Middle frontal gyrus (tissue), 1 donor: ENCODE measurements at regions not wholly inside any gene's neighbourhood (a gene's known extent, or its start where the extent isn't known, plus 50 kb on each side); places are given as distances from the start of the nearest gene placed in this dataset.
"Not testable (repeated sequence)": the region's sequence is repeated elsewhere in the genome, so short reads cannot be mapped to it uniquely, and the experiment has no call there.

Experiments used
- DNase-seq: peaks from one replicate; pipeline ENCODE4 v3.0.0-alpha.2; 2015; ENCODE audit warnings: low spot score; ENCODE audit errors: extremely low spot score

DNA sequence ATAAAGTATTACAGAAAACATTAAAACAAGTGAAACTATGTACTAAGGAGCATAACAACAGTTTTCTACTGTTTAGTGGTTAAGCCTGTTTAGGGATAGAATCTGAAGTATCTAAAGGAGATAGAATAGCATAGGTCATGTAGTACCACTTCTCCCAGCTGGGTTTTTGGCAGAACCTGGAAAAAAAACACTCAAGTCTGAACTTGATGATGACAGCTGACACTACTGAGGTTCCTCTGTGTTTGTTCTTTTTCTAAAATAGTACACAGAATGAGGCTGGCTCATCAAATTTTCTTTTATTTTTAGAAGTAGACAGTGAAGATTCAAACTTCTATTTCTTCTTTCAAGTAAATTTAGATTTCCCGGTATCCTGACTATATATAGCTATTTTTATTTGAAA lies 203.8 kb upstream of the ACO1 start:
- DNase-seq, result no peak

GRCh38 chr9:32200241-32200640 lies 184.2 kb upstream of the ACO1 start:
- no peak for DNase-seq

GRCh38 chr9:32200896-32201295 lies 183.5 kb upstream of the ACO1 start:
- DNase-seq, result no peak

DNA sequence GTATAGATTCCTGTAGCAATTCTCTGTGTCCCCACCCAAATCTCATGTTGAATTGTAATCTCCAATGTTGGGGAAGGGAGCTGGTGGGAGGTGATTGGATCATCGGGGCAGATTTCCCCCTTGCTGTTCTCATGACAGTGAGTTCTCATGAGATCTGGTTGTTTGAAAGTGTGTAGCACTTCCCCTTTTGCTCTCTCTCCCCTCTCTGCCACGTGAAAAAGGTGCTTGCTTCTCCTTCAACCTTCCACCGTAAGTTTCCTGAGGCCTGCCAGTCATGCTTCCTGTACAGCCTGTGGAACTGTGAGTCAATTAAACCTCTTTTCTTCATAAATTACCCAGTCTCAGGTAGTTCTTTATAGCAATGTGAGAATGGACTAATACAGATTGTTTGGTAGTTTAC lies 175.3 kb upstream of the ACO1 start:
- DNase-seq, result not testable (repeated sequence)

GRCh38 chr9:32218100-32218767 lies 166.2 kb upstream of the ACO1 start:
- no peak for DNase-seq

DNA sequence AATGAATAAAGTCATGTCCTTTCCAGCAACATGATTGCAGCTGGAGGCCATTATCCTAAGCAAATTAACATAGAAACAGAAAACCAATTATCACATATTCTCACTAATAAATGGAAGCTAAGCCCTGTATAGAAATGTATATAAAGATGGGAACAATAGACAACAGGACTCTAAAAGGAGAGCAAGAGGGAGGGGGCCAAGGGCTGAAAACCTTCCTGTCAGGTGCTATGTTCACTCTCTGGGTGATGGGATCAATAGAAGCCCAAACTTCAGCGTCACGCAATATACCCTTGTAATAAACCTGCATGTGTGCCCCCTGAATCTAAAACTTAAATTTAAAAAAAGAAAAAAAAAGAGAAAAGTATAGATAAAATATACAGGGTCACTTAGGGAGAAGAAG lies 163.7 kb upstream of the ACO1 start:
- DNase-seq, result no peak

- no peak for DNase-seq
Measured at GRCh38 chr9:32234451-32234850, 150.0 kb upstream of the ACO1 start.

DNA sequence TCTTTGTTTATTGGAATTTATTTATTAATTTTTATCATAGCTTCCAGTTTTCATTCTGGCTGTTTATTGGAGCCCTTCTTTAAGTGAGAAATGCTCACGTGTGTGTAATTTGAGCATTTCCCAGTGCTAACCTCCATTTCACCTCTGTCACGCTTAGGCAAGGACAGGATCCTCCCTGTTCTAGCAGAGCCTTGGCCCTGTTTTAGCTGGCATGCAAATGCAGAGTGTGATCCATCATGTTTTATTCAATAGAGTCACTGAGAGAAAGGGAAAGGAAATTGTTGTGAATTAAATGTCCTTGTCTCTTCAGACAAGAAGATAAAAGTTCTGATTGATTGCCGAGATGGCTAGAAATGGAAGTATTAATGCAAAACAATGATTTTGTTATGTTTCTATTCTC lies 137.3 kb upstream of the ACO1 start:
- DNase-seq, result no peak

DNA sequence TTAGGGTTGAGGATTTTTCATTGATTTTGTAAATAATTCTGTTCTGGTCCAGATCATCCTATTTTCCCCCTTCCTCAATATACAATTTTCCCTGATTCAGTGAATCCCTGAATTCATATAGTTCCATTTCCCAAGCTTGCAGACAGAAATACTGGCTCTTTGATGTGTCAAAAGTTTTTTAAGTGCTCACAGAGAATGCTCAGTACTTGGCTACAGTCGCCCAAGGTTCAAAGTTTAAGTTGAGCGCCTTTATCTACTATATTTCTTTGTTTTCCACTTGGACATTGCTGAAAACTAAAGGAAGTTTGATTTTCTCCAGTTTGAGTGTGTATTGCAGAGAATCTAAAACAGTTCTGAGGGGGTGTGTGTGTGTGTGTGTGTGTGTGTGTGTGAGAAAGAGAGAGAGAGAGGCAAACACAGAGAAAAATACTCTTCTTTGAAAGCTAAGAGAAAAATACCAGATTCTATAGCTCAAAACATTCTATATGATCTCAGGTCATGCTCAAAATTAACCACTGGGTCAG lies 136.2 kb upstream of the ACO1 start:
- DNase-seq, result no peak

DNA sequence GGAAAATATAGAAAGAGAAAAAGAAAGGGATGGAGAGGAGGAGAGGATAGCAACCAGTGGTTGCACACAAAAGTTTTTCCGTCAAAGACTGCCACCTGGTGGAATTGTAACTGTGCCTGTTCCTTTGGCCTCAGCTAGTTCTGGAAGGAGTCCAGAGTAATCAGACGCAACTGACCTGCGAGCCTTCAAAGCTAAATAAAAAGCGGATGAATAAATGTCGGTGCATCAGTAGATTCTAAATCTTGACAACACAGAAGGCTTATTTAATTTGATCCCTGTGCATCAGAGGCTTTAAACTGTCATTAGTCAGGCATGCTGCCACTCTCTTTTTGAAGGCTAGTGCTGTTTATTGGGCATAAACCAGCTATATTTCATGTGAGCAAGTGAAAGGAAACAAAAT lies 132.9 kb upstream of the ACO1 start:
- DNase-seq, result peak; percentile 60

DNA sequence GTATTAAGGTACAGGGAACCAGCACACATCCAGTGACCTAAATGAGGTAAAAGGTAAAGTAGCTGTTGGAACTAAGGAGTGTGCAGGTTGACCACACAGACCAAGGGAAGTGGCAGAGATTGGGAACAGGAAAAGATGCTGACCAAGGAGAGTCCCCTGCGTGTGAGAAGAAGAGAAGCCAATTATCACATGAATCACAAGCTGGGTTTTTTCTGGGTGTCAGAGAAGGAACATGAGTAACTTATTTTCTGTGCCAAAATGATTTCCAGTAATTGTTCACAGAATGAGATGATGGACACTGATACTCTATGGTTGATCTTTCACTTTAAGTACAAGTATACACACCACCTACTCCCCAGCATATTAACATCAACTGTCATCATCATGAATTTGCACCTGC lies 130.7 kb upstream of the ACO1 start:
- no peak for DNase-seq

GRCh38 chr9:32255026-32255425 lies 129.4 kb upstream of the ACO1 start:
- no peak for DNase-seq

DNA sequence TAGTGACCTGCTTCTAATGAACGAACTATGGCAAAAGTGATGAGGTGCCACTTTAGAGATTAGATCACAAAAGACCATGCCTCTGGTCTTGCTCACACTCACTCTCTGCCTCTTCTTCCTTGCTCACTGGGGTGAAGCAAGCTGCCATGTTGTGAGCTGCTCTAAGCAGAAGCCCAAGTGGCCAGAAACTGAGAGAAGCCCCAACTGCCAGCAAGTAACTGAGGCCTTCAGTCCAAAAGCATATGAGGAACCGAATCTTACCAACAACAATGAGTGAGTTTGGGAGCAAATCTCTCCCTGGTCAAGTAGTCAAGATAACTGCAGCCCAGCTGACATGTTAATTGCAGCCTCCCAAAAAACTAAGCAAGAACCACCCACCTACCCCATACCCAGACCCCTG lies 126.0 kb upstream of the ACO1 start:
- DNase-seq, result no peak

- DNase-seq, result no peak
Measured at GRCh38 chr9:32260151-32260862, 124.1 kb upstream of the ACO1 start.

- no peak for DNase-seq
Measured at GRCh38 chr9:32264170-32264864, 120.1 kb upstream of the ACO1 start.

- DNase-seq, result no peak
Measured at GRCh38 chr9:32265037-32265436, 119.4 kb upstream of the ACO1 start.

DNA sequence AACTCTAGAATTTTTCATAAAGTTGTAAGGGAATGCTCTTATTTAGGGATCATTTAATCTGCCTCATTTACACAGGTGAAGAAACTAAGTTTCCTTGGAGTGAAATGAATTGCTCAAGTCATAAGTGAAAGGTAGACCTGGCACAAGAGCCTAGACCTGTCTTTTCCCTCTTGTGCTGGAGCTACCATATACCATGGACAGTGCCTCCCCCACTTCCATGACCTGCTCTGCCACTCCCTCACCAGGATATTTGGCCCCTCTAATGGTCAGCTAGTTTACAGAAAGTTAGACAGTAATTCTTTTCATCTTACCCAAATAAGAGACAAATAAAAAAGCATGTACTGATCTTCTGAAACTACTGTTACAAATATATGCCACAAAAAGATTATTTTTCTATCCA lies 105.5 kb upstream of the ACO1 start:
- DNase-seq, result no peak

DNA sequence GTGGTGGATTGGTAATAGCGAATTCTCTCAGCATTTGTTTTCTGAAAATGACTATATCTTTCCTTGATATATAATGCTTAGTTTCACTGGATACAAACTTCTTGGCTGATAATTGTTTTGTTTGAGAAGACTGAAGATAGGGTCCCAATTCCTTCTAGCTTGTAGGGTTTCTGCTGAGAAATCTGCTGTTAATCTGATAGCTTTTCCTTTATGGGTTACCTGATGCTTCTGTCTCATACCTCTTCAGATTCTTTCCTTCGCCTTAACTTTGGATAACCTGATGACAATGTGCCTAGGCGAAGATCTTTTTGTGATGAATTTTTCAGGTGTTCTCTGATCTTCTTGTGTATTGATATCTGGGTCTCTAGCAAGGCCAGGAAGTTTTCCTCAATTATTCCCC lies 94.7 kb upstream of the ACO1 start:
- DNase-seq, result no peak

- DNase-seq, result no peak
Measured at GRCh38 chr9:32291370-32291769, 93.1 kb upstream of the ACO1 start.

DNA sequence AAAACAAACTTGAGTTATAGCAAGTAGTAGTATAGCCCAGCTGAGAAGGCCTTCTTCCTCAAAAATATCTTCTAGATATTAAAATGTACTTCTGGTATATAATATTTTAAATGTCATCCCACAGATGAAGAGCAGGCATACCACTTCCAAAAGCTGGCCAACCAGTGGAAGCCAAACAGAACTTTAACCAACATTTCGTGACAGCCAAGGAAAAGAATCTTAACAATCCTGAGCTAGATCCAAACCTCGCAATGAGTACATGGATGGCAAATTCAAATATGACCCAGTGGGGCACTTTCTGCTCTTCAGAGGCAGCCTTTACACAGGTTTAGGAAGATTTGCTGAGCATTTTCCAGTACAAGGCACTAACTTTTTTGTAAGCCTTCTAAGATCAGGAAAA lies 91.8 kb upstream of the ACO1 start:
- DNase-seq, result no peak

GRCh38 chr9:32293091-32293490 lies 91.4 kb upstream of the ACO1 start:
- DNase-seq, result no peak

- DNase-seq, result no peak
Measured at GRCh38 chr9:32294106-32294505, 90.3 kb upstream of the ACO1 start.
